Posterior cingulate gyrus (tissue), 11 donors: ENCODE measurements at regions not wholly inside any gene's neighbourhood (a gene's known extent, or its start where the extent isn't known, plus 50 kb on each side); places are given as distances from the start of the nearest gene placed in this dataset.
A peak's percentile ranks its signal among the peaks of the same experiment; 100 is the strongest.

Experiments
- DNase-seq, 10 donors: peaks; one replicate each; pipeline versions ENCODE4 v3.0.0 to v3.0.0-alpha.2; 2020 to 2021; ENCODE audit warnings: mixed read lengths in 3 of 10
- intact Hi-C: fragments of 100-400 bp; cut with DNase I; formaldehyde crosslinking; loops from one replicate; pipeline ENCODE4 v1.15.1; 2023

DNA sequence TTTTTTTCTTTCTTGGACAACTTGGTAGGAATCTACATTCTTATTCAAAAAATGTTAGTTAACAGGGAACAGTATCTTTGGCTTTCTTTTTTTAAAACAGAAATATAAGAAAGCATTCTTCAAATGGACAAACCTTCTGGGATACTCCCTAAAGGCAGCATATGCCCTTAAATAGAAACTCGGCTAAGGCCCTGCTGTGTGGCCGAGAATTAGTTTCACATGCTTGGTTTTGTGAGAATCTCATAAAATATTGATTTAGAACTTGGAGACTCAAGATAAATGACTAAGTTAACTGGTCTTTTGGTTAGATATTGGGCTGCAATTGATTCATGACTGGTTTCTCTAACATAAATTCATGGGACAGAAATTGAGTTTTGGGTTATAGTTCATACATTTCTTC lies 359.9 kb upstream of the XYLT1 start:
- intact Hi-C loops: no loop called here
- DNase-seq: no peak

DNA sequence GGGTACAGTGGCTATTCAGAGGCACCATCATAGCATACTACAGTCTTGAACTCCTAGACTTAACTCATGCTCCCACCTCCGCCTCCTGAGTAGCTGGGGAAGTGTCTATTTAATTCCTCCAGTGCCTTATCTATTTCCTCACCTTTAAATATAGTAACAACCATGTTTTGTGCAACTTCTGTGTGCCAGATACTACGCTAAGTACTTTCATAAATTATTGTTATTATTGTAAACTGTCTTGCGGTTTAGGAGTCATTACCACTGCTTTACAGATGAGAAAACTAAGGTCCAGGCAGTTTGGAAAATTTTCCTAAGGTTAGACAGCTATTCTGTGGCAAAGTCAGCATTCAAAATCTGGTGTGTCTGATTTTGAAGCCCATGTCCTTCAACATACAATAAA lies 359.1 kb upstream of the XYLT1 start:
- intact Hi-C loops: no loop called here
- DNase-seq: no peak

DNA sequence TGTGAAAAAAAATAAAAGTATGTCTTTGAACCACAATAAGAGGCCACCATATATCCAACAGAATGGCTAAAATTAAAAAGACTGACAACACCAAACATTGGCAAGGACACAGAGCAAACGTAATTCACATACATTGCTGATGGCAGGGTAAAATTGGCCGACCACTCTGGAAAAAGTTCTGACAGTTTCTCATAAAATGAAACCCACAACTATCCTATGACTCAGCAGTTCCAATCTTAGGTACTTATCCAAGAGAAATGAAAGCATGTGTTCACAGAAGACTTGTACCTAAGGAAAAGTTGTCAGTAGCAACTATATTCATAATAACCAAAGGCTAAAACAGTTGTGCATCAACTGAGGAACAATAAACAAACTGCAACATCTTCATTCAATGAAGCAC lies 357.3 kb upstream of the XYLT1 start:
- DNase-seq: no peak
- intact Hi-C loops: no loop called here

DNA sequence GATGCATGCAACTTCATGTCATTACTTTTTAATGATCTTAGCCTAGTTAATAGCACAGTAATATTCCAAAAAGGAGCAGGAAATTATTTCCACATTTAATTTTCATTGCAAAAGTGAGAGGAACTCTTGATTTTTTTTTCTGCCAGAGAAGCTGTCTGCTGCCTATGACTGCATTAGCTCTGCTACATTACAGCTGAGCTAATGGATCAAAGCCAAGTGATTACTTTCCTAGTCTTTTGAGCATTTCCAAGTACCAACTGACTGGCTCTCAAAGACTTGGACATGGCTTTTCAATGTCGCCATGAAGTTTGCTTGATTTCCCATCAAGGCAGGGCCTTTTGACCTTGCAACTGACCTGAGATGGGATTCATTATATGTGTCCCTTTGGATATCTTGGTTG lies 356.6 kb upstream of the XYLT1 start:
- intact Hi-C loops: no loop called here

DNA sequence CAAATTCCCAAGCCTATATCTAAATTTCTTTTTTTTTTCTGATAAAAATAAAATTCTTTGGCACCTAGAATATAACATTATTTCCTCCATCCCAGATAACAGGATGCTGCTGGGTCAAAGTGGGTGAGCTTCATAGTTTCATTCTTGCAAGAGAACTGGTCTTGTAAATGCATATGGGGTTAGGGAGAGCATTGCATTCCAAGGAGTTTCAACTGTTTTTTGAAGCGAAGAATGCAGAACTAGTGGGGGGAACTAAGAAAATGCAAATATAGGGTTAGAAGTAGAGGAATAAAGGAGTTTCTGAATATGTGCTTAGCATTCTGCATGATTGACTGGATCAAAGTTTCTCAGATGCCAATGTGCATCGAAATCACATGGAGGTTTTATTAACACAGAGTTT lies 347.2 kb upstream of the XYLT1 start:
- intact Hi-C loops: no loop called here
- no peak for DNase-seq

More for the DNA sequence above, 356.6 kb upstream of the XYLT1 start:
- no peak for DNase-seq

DNA sequence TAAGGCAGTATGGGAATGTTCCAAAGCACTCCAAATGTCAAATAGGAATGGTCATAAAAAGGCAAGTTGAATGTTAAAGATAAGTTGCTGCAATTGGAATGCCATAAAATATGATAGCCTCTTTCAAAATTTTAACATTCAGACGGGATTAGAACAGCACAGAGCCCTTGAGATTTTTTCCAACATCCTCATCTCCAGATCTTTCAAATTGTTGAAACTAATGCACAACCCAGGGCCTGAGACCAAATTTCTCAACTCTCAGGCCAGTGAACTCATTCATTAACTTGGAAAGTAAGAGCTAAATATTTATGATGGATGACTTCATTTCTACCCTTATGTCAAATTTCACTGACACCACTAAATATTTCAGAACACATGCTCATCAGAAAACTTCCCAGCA lies 346.5 kb upstream of the XYLT1 start:
- no peak for DNase-seq

DNA sequence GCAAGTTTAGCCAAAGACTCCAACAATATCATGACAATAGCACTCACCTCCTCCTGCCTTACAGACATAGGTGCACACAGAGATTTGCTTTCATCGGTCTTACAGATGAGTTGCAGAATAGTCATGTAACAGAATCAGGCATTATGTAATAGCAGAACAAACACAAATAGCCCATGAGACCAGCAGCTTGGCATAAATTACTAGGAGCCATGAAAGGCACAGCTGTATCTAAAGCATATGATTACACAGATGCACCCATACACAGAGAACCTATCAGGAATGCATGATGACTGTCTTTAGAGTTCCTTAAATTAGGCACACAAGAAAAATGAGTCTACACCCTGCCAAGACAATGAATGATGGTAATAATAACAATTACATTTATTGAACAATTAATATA lies 342.0 kb upstream of the XYLT1 start:
- DNase-seq: no peak
- intact Hi-C loops: no loop called here

More for the DNA sequence above, 346.5 kb upstream of the XYLT1 start:
- intact Hi-C loops: no loop called here

DNA sequence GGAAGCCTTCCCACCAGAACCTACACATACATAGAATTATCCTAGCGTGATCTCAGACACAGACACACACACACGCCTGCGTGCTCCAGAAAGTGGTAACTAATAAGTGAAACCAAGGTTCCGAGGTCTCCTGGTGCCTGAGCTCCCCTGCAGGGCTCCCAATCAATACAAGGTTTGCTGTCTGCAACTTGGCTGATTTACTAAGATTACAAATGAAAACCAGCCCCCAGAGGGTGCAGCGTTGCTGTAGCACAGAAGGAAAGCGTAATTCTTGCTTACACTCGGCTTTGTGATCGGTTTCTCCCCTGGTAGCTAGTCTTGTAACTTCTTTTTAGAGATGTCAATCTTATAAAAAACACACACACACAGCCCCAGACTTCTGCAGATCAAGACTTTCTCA lies 334.1 kb upstream of the XYLT1 start:
- DNase-seq: no peak
- intact Hi-C loops: no loop called here

DNA sequence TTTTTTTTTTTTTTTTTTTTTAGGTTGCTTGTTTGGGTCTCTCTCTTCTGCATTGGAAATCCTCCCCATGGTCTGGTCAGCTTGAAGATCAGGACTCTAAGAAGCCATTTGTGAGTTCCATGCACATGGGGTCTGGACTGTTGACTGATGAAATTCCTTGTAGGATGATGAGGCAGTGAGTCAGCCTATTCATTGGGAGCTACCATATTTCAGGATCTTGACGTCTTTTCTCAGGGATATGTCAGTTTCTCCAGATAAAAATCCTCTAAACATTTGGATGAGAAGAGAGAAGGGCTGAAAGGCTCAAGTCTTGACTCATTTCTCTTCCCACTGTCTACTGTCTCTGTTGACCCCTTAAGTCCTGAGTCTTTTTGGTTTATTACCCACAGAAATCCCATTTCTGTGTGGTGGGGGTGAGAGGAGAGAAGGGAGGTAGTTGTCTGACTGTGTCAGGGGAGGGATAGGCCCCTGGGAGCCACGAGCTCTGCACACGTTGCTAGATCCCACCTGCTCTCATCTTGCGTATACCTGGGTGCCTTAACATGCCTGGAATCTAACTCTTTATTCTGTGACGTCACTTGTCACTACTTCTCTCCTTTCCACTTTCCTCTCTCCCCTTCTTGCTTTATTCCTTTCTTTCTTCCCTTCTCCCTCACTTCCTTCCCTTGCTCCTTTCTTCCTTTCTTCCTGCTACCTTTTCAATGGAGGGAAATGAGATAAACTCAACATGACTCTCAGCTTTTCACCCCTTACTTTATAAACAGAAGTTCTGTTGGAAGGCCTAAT lies 333.1 kb upstream of the XYLT1 start:
- intact Hi-C loops: no loop called here
- DNase-seq: no peak

DNA sequence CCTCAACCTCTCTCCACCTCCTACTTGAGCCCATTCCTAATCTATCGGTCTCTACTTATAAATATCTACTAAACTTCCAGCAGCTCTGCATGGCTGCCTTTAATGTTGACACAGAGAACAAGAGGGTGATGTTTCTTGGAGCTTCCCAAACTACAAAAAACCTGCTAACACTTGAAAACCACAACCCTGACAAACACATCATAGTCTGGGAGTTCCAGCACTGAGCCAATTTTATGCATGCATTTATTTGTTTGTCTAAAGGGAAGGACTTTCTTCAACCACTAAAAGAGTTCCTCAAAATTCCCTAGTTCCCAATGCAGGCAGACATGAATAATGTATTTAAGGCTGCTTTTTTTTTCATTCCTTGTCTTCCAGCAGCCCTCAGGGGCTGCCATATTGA lies 331.8 kb upstream of the XYLT1 start:
- intact Hi-C loops: no loop called here
- no peak for DNase-seq

DNA sequence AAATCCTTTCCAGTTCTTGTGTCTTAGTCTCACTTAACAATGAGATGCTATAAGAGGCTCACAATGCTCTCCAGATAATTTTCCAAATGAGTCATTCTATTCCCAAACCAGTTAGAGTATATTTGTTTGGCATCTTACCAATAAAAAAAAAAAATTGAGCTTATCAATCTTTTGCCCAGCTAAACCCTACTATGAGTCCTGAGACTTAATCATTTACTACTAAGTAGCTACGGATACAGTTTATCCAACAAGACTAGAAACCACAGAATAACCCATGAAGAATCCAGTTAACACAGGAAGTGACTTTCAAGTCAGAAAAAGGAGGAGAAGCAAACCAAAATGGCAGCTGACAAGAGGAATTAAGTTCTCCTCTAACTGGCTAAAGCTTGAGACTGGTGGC lies 330.3 kb upstream of the XYLT1 start:
- intact Hi-C loops: no loop called here
- no peak for DNase-seq

DNA sequence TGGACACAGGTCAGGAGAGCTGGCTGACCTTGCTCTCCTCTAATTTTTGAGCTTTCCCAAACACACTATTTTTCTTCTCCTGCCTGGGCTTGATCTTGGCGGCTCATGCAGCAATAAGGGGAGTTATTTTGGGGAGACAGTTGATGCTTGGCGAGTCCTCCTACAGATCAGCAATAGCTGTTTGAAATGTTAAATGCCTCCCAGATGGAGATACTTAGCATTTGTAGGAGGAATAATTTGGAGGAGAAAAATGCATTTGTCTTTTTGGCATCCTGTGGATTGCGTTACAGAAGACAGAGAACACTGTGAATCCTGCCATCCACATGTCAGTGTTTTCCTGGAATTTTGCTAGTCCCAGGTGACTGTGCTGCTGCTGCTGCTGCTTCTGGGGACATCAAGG lies 328.0 kb upstream of the XYLT1 start:
- intact Hi-C loops: no loop called here
- peak in 3 of 10 donors; percentile 13 to 66 (median 19) for DNase-seq

DNA sequence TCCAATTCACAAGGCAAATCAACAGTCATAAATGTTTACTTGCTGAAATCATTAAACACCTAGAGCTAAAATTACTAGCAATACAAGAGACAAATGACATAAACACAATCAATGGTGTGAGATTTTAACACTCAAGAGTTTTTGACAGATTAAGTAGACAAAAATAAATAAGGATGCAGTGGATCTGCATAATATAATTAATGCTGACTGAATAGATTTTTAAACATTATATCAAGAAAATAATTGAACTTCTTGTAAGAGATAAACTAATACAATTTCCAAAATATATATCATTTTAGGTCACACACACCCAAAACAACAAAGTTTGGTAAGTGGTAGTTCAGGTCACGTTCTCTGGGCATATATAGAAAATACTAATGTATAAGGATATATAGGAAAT lies 322.6 kb upstream of the XYLT1 start:
- intact Hi-C loops: no loop called here
- no peak for DNase-seq

DNA sequence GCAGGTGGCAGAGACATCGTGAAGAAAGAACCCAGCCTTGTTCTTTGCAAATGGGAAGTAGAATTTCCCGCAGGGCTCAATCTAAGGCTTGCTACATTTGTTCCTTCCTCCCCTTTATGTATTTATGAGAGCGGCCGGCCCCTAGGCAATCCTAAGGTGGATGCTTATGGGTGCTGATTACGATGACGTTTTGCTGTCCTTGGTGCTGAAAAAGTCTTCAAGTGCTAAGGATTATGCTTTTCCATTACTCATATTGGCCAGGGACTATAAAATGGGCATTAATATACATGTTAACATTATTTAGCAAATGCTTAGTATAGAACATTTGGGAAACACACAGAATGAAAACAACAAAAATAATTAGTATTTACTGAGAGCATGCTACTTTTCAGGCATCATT lies 313.3 kb upstream of the XYLT1 start:
- intact Hi-C loops: no loop called here
- no peak for DNase-seq

DNA sequence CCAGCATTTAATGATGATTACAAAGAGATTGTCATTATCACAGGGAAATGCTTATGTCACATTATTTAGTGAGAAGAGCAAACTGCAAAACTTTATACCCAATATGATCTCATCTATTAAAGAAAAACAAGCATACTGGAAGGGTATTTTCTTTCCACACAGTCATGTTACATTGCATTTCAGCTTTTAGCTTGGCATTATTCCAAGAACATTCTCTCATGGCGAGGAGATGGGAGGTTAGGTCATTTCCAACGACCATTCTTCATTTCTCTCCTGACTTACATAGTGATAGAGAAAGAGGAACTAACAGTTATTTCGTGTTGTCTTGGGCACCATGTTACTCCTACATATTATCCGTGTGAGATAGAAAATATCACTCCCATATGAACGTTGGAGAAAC lies 309.4 kb upstream of the XYLT1 start:
- intact Hi-C loops: no loop called here
- DNase-seq: no peak

DNA sequence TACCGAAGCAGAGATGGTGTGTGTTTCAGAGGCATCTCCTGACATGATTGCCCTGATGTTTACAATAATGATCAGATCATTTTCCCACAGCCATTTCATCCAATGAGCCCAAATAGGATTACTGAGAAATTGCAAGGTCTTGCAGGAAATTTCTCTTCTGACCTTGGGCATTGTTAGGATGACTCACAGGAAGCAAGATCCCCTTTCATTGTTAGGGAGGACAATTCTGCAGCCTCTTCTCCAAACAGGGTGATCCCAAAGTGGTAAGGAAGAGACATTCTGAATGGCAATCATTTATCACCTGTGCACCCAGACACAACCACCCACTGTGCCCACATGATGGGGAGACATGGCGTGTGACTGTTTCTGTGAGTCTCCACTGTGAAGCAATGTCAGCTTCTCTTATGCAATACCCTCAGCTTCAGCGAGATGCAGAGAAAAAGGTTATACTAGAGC lies 306.7 kb upstream of the XYLT1 start:
- intact Hi-C loops: no loop called here
- DNase-seq: peak in 1 of 10 donors; percentile 17

DNA sequence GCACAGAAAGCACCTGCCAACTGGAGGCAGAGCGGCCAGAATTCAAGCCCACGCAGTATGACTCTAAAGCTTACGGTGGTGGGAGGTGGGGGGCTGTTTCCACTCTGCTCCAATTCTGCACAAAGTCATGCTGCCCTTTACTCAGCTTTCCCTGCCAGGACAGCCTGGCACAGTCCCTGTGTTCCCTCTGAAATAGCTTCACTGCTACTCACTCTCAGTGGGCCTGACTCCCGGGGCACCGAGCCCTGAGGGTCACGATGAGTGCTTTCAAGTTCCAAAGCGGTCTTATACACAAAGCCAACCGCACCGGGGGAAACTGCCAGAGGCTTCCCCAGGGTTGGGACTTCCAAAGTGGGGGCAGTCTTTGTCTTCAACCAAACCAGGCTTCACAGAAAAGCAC lies 306.1 kb upstream of the XYLT1 start:
- DNase-seq: peak in 8 of 10 donors; percentile 4 to 88 (median 50)
- intact Hi-C loops: no loop called here

DNA sequence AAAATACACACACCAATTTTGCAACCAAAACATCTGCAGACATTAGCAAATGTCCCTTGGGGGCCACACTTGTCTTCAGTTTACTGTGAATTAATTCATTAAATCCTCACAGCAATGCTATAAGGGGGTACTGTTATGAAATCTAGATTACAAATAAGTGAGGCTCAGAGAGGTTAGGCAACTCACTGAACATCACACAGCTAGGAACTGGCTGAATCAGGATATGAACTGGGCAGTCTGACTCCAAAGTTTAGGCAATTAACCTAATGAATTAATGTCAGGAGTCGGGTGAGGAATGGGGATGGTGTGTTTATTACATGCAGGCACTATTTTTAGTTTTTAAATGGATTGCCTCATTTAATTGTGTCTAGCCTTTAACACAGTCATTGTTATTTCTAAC lies 305.7 kb upstream of the XYLT1 start:
- intact Hi-C loops: no loop called here

DNA sequence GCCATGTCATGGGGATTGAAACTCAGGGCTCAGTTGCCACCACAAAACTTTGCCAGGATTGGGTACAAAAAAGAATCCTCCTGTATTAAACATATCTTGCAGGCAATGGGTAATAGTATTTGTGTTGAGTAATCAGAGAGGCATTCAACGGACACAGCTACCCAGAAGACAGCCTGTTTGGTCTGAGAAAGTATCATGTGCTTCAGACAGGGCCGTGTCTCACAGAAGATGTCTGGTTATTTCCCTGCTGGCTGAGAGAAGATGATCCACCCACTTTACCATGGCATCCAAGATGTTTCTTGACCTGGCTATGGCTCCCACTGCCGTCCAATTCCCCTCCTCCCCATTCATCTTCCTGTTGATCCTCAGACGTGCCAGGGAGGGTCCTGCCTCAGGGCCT lies 304.3 kb upstream of the XYLT1 start:
- intact Hi-C loops: no loop called here
- DNase-seq: no peak

More for the DNA sequence above, 305.7 kb upstream of the XYLT1 start:
- no peak for DNase-seq

DNA sequence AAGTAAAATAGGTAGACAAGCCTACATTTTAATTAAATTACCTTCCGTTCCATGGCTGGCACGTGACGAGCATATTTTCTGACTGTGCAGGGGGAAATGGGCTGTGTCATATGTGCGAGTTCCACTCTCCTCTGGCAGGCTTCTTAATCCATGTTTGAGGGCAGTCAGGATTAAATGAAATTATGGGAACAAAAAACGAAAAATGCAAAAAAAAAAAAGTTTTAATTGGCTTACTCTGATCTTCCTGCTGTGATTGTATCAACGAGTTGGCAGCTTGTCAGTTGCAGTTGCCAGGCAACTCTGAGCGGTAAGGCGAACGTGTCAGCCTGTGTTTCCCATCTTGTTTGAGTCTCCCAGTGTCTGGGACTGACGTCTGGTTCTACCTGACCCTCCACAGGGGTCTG lies 302.9 kb upstream of the XYLT1 start:
- intact Hi-C loops: no loop called here
- peak in 8 of 10 donors; percentile 19 to 88 (median 41) for DNase-seq

DNA sequence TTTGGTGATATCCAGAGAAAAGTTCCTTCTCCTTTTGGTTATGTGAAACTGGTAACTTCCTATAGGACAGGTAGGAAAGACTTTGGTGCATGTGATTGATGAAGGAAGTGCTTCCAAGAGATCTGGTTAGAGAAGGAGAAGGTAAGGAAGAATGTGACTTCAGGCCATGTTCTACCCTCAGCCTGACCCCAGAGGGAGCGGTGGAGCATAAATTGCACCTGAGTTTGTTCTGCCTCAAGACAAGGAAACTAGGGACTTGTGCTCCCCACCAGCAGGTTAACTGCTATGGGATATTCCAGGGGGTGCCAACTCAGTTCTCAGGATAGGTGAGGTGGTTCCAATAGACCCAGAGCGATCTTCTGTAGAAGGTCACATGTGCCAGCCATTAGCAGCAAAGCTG lies 299.3 kb upstream of the XYLT1 start:
- no peak for DNase-seq
- intact Hi-C loops: no loop called here

DNA sequence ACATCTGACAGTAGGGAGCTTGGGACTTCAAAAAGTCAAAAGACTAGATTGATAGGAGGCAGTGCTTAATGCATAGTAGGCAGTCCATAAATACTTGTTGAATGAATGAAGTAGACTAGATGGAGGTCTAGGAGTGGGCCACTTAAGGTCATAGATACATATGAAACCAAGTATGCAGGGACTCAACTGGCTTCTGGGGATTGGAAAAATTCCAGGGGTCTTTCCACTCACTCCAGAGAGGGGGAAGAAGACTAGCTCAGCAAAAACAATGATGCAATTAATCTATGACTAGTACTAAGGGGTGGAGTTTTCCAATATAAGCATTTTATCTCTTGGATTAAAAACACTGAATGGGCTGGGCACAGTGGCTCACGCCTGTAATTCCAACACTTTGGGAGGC lies 298.3 kb upstream of the XYLT1 start:
- DNase-seq: no peak
- intact Hi-C loops: loop anchor here (10.0 kb wide), 1 partner anchor 76 kb away; no protein-coding TSS in a partner anchor

DNA sequence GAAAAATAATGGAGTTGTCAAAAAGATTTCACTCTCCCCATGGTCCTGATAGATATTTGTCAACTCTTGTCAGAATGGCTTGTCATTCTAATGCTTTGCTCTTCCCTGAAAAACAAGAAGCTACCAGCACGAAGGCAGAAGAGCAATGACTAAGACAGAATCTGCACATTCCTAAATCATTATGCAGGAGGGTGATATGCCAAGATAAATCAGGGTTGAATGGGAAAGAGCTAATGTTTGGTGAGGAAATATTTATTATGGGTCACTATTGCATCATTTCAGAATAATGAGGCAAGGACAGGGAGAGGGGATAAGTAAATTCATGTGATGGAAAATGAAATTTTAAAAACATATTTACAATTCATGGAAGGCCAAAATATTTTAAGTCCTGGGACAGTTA lies 297.5 kb upstream of the XYLT1 start:
- intact Hi-C loops: loop anchor here (10.0 kb wide), 1 partner anchor 77 kb away; no protein-coding TSS in a partner anchor

More for the DNA sequence above, 297.5 kb upstream of the XYLT1 start:
- DNase-seq: no peak
